ENCODE measurements at regions not wholly inside any gene's neighbourhood (a gene's known extent, or its start where the extent isn't known, plus 50 kb on each side); places are given as distances from the start of the nearest gene placed in this dataset.

- DNase-seq = no peak
- Histone ChIP-seq H3K4me3 (no peak overlapping the region), H3K4me1 (no peaks in the 10 kb centered on the region), H3K27me3 (no peaks in the 10 kb centered on the region), H3K36me3 (no peaks in the 10 kb centered on the region), H3K9me3 (no peaks in the 10 kb centered on the region), H3K27ac (no peak overlapping the region)
- no peak for TF ChIP-seq POLR2AphosphoS5 (IDR thresholded peaks at IDR 0.05)
- no peak for TF ChIP-seq EP300 (IDR thresholded peaks at IDR 0.05)
- TF ChIP-seq CTCF (IDR thresholded peaks at IDR 0.05) = no peak
- no peak for TF ChIP-seq POLR2A (IDR thresholded peaks at IDR 0.05)
- 53 to 76% (median 71%) methylated on average over 2 of the region's 2 CpGs for WGBS, 5 donors
- intact Hi-C loops (cut with DNase I; ENCODE audit: low total_unique reads) = no loop called here
These were observed 157.5 kb downstream of the TBX18 start for GRCh38 chr6:84606860-84607259.

GRCh38 chr6:84605298-84605697, 159.1 kb downstream of the TBX18 start:
- 75 to 92% (median 81%) methylated on average over 1 of the region's 1 CpG for WGBS, 5 donors

GRCh38 chr6:84601366-84601765, 163.0 kb downstream of the TBX18 start:
- TF ChIP-seq POLR2A (IDR thresholded peaks at IDR 0.05) = no peak
- no peak for TF ChIP-seq EP300 (IDR thresholded peaks at IDR 0.05)
- H3K4me1 ChIP-seq = no peaks in the 10 kb centered on the region
- WGBS, 5 donors = 64 to 79% (median 67%) methylated on average over 3 of the region's 3 CpGs
- no peak for DNase-seq
- no peaks in the 10 kb centered on the region for H3K9me3 ChIP-seq
- no peak overlapping the region for H3K27ac ChIP-seq
- H3K27me3 ChIP-seq = no peaks in the 10 kb centered on the region
- intact Hi-C loops (cut with DNase I; ENCODE audit: low total_unique reads) = no loop called here
- no peak overlapping the region for H3K4me3 ChIP-seq
- no peaks in the 10 kb centered on the region for H3K36me3 ChIP-seq

More at GRCh38 chr6:84605298-84605697, 159.1 kb downstream of the TBX18 start:
- H3K4me1 ChIP-seq = no peaks in the 10 kb centered on the region
- no peaks in the 10 kb centered on the region for H3K27me3 ChIP-seq
- intact Hi-C loops (cut with DNase I; ENCODE audit: low total_unique reads) = no loop called here
- H3K36me3 ChIP-seq = no peaks in the 10 kb centered on the region
- TF ChIP-seq EP300 (IDR thresholded peaks at IDR 0.05) = no peak
- no peak overlapping the region for H3K27ac ChIP-seq
- no peaks in the 10 kb centered on the region for H3K9me3 ChIP-seq
- no peak for DNase-seq
- no peak overlapping the region for H3K4me3 ChIP-seq

- H3K4me3 ChIP-seq = no peak overlapping the region
- no peak overlapping the region for H3K27ac ChIP-seq
- DNase-seq = no peak
- TF ChIP-seq POLR2A (IDR thresholded peaks at IDR 0.05) = no peak
- no peak for TF ChIP-seq EP300 (IDR thresholded peaks at IDR 0.05)
- no peak for TF ChIP-seq CTCF (IDR thresholded peaks at IDR 0.05)
- TF ChIP-seq POLR2AphosphoS5 (IDR thresholded peaks at IDR 0.05) = no peak
- no peaks in the 10 kb centered on the region for H3K36me3 ChIP-seq
- H3K27me3 ChIP-seq = no peaks in the 10 kb centered on the region
- H3K4me1 ChIP-seq = no peaks in the 10 kb centered on the region
- intact Hi-C loops (cut with DNase I; ENCODE audit: low total_unique reads) = no loop called here
- 63 to 95% (median 84%) methylated on average over 1 of the region's 1 CpG for WGBS, 5 donors
- peaks cover 0 to 4% (median 0%) of the 10 kb centered on the region in 4 donors for H3K9me3 ChIP-seq
These were observed 164.4 kb downstream of the TBX18 start for GRCh38 chr6:84599991-84600390.

GRCh38 chr6:84597238-84597875, 167.0 kb downstream of the TBX18 start:
- Histone ChIP-seq H3K27me3 (no peaks in the 10 kb centered on the region), H3K36me3 (no peaks in the 10 kb centered on the region), H3K4me3 (no peak overlapping the region), H3K9me3 (peaks cover 0 to 7% (median 5%) of the 10 kb centered on the region in 4 donors), H3K4me1 (no peaks in the 10 kb centered on the region), H3K27ac (no peak overlapping the region)
- no peak for DNase-seq
- intact Hi-C loops (cut with DNase I; ENCODE audit: low total_unique reads) = no loop called here
- 53 to 75% (median 68%) methylated on average over 4 of the region's 4 CpGs for WGBS, 5 donors
- TF ChIP-seq CTCF (IDR thresholded peaks at IDR 0.05) (no peak), POLR2A (IDR thresholded peaks at IDR 0.05) (no peak), POLR2AphosphoS5 (IDR thresholded peaks at IDR 0.05) (no peak), EP300 (IDR thresholded peaks at IDR 0.05) (no peak)

All from stomach (tissue), 8 donors.